Astrocyte (in vitro differentiated cells and primary cell): ENCODE measurements at regions not wholly inside any gene's neighbourhood (a gene's known extent, or its start where the extent isn't known, plus 50 kb on each side); places are given as distances from the start of the nearest gene placed in this dataset.

Experiments used
- CTCF ChIP-seq: IDR thresholded peaks from 2 replicates; pipeline ENCODE4 v1.5.1; 2011; ENCODE audit warnings: low read depth, mild to moderate bottlenecking, inconsistent platforms, low read length, moderate library complexity; ENCODE audit not compliant: insufficient read depth
- EZH2 ChIP-seq: IDR thresholded peaks from 2 replicates; pipeline ENCODE4 v1.6.1; 2012; ENCODE audit warnings: mild to moderate bottlenecking, low read length, inconsistent platforms; ENCODE audit not compliant: insufficient read depth

- TF ChIP-seq CTCF = no peak
- no peak for TF ChIP-seq EZH2
Measured at GRCh38 chr2:129239141-129239540, 740.3 kb upstream of the RAB6C start.
